MV-4-11 (cell line): ENCODE measurements at regions not wholly inside any gene's neighbourhood (a gene's known extent, or its start where the extent isn't known, plus 50 kb on each side); places are given as distances from the start of the nearest gene placed in this dataset.
"Not testable (repeated sequence)": the region's sequence is repeated elsewhere in the genome, so short reads cannot be mapped to it uniquely, and the experiment has no call there.

Experiments used
- DNase-seq: peaks from one replicate; lab custom pipeline; 2025; lab: John Stamatoyannopoulos, UW

DNA sequence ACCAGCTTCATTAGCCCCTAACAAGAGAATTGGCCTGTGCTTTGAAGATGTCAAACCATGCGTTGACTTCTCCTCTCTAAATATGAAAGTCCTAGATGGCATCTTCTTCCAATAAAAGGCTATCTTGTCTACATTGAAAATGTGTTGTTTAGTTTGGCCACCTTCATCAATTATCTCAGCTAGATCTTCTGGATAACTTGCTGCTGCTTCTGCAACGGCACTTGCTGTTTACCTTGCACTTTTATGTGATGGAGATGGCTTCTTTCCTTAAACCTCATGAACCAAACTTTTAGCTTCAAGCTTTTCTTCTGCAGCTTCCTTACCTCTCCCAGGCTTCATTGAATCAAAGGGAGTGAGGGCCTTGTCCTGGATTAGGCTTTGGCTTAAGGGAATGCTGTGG, 58.6 kb upstream of the CSNK1E start:
- DNase-seq, result not testable (repeated sequence)

GRCh38 chr22:38375005-38375404, 57.8 kb upstream of the CSNK1E start:
- not testable (repeated sequence) for DNase-seq

DNA sequence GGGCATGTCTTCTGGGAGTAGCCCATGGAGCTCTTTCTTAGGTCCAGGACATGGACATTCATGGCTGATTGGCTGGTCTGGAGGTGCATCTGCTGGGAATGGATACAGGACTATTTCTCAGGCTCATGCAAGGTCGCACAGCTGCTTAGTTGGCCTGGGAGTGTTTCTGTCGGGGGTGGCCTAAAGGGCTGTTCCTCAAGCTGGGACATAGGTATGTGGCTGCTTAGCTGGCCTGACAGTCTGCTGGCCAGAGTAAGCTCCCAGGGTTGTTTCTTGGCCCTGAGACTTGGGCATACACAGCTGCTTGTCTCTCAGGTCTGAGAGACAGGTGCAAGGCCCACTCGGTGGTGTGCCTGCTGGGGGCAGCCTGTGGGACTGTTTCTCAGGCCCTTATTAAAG, 57.2 kb upstream of the CSNK1E start:
- not testable (repeated sequence) for DNase-seq

DNA sequence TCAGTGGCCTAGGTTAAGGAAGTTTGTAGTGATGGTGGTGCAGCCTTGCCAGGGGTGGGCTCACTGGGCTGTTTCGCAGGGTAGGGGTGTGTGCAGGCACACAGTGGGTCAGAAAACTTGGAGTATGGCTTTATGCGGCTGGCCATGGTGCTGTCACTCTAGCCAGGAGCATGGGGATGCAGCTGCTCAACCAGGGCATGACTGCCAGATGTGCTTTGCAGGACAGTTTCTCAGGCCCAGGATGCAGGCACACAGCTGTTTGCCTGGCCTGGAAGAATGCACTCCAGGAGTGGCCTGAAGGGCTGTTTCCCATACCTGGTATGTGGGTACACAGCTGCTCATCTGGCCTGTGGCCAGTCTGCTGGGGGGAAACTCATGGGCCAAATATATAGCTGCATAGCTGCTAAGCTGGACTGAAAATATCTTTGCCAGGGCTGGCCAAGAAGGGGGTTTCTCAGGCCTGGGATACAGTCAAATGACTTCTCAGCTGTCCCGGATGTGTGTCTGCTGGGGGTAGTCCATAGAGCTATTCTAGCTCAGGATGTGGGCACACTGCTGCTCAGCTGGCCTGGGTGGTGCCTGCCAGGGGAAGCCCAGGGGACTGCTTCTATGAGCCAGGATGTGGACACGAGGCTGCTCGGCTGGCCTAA, 56.7 kb upstream of the CSNK1E start:
- DNase-seq, result not testable (repeated sequence)

DNA sequence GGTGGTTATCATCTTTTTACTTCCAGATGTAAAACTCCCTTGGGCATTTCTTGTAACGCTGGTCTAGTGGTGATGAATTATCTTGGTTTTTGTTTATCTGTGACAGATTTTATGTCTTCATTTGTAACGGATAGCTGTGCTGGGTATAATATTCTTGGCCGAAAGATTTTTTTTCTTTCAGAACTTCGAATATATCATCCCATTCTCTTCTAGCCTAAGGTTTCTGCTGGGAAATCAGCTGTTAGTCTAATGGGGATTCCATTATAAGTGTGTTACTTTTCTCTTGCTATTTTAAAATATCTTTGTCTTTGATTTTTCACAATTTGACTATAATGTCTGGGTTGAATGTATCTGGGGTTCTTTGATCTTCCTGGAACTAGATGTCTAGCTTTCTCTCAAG, 55.4 kb upstream of the CSNK1E start:
- DNase-seq, result not testable (repeated sequence)

DNA sequence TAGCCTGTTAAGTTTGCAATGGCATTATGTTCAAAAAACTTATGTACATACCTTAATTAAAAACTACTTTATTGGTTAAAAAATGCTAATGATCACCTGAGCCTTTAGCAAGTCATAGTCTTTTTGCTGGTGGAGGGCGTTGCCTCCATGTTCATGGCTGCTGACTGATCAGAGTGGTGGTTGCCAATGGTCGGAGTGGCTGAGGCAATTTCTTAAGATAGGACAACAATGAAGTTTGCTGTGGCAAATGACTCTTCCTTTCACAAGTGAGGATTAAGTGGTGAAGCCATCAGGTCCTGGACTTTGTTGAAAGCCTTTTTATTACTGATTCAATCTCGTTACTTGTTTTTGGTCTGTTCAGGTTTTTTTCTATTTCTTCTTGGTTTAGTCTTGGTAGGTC, 53.3 kb upstream of the CSNK1E start:
- not testable (repeated sequence) for DNase-seq

DNA sequence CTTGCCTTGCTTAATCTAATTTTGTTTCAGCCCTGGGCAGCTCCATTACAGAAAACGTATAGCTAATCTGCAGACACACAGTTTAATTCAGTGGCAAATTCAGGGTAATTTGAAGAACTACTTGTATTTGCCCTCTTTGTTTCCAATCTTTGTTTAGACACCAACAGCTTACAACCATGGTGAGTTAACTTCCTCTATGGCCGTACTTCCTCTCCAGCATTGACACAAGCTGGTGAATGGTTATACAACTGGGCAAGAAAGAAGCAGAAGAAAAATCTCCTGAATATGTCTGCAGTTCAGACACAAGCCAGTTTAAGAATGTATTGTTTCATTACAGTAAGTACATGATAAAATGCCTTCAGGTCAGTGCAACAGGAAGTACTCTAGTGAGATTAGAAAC, 51.9 kb upstream of the CSNK1E start:
- peak; percentile 30 for DNase-seq
